NCI-H1436 (cell line): ENCODE measurements at regions not wholly inside any gene's neighbourhood (a gene's known extent, or its start where the extent isn't known, plus 50 kb on each side); places are given as distances from the start of the nearest gene placed in this dataset.

Experiments used
- DNase-seq: peaks from one replicate; lab custom pipeline; 2025; lab: John Stamatoyannopoulos, UW

DNA sequence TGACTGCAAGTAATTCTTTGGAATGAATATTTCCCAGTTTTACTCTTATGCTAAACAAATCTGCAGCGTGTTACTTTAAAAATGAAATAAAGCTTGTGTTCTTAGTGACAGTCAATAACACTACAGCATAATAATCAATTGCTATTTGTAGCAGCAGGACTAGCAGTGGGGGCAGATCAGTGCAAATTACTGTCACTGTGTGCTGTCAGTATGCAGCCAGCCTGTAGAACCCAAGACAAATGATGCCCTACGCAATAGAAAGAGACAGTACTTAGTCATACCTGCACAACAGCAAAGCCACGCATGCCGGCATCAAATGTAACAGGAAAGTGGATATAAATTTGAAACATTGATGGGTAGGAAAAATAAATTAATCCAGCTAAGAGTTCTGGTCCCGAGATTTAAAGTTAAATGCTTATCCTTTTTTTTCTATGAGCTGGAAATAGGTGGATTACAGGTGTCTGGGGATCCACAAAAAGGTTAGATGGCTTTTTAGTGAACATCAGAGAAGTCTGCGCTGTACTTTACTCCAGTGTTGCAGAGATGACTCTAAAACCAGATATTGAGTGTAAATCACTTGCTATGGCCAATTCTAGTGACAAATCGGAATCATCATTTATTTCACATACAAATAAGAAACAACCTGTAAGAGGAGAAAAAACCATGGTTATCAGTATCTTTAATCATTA is 812.4 kb upstream of the ZEB2 start:
- no peak for DNase-seq

DNA sequence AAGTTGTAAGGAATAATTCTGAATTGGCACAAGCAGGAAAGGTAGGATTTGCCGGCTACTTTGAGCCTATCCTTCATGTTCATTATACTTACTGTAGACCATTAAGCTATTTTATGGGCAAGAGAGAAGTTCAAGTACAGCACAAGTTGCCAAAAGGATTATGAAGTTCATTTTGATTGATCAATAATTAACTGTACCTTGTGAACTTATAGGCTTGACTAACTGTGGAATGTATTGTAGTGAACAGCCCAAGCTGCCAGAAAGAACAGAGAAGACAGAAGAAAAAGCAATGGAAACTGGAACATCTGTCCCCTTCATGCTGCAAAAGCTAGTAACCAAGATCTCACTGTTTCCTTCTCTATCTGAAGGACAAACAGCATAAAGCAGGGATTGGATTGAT is 810.1 kb upstream of the ZEB2 start:
- no peak for DNase-seq

DNA sequence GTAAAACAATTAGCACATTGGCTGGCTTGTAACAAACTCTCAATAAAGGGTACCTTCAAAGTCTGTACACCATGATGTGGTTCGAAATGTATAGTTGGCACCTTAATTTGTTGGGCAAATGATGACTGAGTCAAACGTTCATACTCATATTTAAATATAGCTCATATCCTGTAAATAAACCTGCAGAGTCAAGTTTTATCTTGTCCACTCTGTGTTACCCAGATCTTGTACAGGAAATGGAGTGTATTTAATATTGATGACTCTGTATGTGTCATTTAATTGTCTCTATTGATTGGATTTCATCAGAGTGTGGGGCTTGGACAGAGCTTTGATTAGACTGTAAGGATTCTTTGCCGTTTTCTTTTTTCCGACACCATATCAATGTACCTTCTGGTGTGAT is 805.6 kb upstream of the ZEB2 start:
- DNase-seq, result no peak

DNA sequence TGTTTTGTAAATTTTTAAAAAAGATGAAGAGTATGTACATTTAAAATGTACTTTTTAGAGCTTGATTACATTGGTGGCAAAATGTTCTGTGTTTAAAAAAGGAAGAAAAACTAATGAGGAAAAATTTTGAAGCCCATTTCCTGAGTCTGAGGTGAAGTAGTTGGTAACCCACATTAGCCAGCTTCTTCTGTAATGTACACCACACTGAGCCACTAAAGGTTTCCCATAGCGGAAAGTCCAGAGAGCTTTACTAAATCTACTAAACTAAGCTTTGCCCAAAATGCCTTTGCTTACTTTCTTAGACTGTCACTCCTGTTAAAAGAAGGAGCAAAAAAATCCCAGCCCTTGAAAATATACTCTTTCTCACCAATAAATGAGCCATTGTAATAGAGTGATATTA is 804.8 kb upstream of the ZEB2 start:
- no peak for DNase-seq

DNA sequence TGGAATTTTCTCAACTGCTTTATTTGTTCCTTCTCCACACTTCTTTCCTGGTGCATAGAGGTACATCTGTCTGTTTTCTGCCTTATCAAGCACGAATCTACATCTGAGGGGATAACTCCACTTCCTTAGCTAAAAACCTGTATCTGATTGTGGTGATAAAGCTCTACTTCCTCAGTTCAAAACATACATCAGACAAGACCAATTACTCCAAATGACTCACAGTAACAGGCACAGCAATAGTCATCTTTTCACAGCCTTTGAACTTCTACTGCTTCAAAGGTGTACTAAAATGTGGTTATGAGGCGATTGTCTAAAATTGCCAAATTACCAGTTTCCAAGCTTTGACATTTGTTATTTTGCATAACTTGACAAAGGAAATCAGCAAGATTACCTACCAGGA is 803.6 kb upstream of the ZEB2 start:
- no peak for DNase-seq

DNA sequence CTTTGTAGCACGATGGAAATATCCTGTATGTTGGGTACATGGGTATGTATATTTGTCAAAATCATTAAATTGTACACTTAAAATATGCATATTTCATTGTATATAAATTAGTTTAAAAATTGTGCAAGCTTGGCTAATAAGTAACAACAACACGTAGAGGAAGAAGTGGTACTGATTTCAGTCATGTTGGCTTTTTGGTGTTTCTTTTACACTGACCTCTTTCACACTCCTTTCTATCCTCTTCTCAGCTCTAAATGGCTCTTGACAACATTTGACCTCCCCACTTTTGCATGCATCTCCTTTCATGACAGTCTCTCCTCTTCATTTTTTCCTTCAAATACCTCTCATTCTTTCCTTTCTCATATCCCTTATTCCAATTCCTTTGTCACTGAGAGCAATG is 801.4 kb upstream of the ZEB2 start:
- DNase-seq, result no peak

DNA sequence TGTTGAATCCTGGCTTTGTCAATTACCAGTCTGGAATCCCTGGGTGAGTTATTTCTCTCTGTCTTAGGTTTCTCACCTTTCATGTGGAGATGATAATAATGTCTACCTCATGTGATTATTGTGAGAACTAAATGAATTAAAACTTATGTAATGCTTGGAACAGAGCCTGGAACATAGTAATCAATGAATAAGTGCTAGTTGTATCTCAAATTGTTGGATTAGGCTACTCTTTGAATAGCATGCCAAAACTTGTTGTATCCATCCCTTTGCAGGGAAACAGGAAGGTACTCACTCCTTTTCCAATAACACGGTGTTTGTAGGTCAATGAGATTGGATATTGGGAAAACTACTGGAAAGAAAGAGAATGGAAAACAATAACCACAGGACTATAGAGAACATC is 796.6 kb upstream of the ZEB2 start:
- no peak for DNase-seq

DNA sequence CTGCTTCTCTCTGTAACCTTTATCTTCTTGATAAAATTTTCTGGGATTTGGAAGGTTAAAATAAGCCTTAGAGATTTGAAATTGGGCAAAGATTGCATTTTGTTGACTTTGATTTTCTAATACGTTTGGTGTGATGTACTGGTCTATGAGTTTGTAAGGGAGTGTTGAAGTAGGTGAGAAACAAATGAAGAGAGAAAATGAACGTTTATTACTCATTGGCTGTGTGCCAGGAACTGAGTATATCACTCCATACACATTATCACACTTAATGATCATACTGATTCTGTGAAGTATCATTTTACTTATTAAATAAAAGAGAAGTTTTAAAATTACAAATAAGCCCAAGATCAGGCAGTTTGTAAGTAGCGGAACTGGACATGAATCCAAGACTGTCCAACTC is 795.1 kb upstream of the ZEB2 start:
- no peak for DNase-seq

DNA sequence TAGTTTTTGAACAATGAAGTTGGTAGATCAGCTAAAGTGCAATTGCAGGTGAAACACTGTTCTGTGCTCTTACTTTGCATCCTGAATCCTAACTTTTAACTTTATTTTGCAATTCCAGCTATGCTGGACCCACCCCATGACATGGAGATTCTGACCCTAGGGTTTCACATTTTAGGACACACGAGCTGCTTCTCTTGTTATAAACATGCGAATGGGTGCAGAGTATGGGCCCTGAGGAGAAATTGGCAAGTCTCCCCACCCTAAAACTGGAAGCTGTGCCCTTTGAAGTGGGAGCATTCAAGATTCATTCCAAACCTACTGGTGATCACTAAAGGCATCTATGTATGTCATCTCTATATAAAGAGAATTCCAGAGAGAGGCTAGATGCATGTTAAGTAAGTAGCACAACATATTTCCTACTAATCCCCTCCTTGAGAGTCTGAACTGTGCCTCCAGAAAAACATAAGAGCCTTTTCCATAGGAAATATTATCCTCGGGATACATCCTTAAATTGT is 794.3 kb upstream of the ZEB2 start:
- no peak for DNase-seq

DNA sequence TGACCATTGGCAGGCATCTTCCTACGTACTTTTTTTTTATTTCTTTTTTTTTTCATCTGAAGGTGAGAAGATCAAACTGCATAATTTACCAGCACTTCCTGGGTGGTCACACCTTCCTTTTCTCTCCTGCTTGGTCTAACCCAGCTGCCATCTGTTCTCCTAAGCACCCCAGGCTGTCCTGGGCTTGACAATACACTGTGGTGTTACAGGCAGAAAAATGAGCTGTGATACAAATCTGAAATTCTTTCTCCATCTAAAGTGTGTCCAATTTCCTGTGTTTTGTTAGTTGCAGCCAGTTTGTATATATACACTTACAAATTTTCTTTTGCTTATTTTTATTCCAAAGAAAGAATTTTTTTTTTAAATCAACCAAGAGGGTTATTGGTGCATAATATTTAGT is 786.0 kb upstream of the ZEB2 start:
- no peak for DNase-seq

DNA sequence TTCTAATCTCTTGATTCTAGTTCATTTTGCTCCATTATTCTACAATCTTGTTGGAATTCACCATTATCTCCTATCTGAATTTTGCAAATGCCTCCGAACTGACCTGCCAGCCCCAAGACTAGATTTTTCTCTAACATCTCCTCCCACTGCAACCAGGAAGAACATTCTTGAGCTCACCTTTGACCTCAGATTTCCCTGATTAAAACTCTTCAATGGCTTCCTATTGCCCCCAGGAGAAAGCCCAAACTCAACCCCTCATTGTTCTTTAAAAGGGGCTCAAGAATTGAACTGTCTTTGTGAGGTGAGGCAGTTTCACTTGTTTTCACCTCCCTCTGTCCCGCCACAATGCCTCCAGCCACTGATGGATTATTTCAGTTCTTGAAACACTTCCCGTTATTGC is 784.6 kb upstream of the ZEB2 start:
- DNase-seq, result no peak

DNA sequence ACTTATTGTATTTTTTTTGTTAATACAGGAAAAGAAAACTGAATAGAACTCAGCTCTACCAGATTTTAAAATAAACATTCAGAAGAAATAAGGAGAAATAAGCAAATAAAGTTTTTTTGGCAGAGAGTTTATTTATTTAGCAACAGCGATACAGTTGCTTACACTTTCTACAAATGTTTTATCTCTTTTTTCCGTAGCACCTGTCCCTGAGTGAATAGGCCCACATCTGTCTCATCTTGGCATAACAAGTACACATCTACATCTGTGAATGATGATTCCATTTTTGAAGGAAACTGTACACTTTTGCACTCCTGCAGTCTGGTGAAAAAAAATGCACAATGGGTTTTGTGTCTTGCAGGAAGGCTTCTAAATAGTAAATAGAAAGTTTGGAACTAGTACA is 783.6 kb upstream of the ZEB2 start:
- DNase-seq, result no peak

DNA sequence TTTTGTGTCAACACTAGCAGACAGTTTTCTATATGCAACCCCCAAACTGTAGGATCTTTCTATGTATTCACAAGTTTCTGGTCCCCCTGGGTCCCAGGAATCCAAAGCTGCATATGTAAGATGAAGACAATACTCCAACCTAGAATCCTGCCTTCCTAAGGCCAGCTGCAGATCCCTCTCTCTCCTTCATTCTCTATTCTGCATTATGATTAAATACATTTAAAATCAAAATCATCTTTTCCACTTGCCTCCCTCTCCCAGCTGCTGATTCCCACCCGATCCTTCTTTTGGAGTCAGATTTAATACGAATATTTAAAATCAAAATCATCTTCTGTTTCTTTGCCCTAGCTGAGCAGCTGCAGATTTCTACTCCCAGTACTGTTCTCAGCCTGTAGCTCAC is 783.0 kb upstream of the ZEB2 start:
- no peak for DNase-seq

DNA sequence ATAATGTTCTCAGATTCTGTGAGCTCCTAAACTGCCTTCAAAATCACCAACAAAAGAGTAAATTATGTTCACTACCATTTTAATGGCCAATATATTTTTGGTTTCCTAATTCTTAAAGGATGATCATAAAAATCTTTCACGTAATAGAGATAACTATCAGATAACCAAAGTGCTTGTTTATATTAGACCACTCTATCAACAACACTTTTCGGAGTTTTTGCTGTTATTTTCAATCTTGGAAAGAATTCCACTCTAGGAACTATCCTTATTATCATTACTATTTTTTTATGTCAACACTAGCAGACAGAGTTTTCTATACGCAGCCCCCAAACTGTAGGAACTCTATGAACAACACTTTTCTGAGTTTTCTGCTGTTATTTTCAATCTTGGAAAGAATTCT is 782.5 kb upstream of the ZEB2 start:
- no peak for DNase-seq

DNA sequence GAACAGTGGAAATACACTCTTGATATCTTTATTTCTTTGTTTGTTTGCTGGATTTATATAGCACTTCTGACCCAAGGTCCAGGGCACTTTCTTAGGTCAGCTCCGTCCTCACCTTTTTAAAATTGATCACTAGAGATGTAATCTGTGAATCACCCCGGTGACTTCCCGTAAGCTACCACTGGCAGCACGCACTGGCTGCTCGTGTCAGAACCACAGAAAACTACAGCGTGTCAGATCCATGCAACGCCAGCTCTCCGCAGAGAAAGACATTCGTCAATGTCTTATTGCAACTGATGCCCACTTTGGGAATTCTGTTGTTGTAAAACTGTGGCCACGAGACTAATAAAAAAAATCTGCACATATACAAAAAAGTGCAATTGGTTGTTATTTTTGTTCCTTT is 779.4 kb upstream of the ZEB2 start:
- no peak for DNase-seq

DNA sequence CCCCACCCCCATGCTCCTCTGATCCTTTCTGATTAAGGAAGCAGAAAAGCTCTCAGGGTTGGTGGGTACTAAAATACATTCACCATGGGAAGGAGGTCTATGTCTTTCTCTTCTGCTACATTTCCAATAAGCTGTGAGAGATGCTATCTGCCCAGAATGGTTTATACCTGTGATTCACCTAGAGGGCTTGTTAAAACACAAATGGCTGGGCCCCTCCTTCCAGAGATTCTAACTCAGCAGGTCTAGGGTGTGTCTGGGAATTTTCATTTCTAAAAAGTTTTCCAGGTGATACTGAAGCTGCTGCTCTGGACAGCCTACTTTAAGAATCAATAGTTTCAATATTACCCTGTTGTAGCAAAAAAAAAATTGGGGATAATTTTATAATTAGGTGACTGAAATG is 772.2 kb upstream of the ZEB2 start:
- DNase-seq, result no peak

DNA sequence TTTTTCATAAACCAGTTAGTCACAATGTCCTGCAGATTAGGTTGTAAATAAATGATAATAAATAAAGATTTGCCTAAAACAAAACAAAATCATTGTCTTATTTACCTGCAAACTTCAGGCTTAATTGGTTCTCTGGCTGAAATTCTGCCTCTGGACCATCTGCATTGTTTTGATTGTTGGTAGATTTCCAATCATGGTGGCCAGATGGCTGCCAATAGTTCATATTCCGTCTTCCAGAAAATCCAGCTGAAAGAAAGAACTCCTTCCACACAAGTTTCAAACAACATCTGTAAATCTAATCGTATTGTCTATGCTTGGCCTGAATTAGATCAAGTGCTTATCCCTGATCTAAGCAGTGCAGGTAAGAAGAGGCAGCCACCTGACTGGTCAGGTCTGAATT is 771.1 kb upstream of the ZEB2 start:
- no peak for DNase-seq

DNA sequence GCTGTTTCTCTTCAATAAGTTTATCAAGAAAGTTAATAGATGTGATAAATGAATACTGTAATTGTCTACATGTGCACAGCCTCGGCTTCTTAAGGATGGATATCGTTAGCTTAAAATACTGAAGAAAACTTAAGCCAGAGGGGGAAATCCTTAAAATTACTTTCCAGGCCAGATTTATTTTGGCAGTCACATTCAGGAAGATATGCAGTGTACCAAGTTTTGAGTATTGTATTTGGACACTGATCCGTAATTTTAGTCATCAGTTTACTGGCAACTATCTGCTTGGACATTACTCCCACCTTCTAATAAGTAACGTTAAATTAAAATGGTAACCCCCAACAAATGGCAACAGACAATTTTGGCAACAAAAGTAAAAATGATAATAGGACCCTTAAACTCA is 770.0 kb upstream of the ZEB2 start:
- DNase-seq, result no peak

DNA sequence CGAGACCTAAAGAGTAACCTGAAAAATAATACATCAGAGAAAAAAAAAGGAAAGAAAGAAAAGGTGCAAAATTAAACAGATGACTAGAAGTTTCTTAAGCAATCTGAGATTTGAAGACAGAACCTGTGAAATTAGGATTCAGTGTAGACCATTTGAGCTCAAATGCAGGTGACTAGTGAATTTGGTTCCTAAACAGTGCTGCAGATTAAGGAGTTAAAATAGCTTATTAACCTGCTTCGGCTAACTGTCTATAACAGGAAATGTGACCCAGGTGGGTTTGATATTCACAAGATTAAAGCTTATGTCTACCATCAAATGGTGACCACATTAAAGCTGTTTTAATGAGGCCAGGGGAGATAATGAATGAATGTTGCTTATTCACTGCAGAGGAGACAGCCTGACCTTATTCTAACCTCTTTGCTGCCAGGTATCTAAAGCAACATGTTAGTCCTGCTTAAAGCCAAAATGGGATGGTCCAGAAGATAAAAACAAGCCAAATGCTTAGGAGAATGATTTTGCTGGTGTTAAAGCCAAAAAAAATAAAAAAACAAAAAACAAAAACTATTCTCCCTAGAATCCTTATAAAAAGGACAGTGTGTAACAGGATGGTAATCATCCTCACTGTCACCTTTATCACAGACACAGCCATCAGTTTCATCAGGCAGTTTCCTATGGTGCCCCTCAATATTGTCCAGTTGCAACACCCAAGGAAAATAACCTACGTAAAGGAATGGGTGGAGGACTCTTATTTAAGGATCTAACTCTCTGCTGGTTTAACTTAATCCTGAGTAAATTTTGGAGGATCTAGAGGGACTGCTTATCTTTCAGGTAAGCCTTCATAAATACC is 769.0 kb upstream of the ZEB2 start:
- no peak for DNase-seq

DNA sequence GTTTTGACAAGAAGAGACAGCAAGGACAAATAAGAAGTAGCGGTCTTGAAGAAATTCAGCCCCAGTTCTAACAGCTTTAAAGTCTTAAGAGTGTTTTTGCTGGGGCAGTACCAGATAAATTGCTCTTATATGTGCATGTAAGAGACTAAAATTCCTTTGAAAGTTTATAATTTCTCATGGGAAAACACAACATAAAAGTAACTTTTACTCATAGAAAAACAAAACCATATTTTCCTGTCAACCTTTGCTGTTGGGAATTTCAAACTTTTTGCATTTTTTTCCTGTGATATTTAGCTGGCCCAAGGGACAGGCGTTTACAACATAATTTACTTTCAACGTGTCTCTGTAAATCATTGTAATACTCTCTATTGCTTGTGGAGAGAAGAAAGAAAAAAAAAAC is 767.8 kb upstream of the ZEB2 start:
- DNase-seq, result no peak

DNA sequence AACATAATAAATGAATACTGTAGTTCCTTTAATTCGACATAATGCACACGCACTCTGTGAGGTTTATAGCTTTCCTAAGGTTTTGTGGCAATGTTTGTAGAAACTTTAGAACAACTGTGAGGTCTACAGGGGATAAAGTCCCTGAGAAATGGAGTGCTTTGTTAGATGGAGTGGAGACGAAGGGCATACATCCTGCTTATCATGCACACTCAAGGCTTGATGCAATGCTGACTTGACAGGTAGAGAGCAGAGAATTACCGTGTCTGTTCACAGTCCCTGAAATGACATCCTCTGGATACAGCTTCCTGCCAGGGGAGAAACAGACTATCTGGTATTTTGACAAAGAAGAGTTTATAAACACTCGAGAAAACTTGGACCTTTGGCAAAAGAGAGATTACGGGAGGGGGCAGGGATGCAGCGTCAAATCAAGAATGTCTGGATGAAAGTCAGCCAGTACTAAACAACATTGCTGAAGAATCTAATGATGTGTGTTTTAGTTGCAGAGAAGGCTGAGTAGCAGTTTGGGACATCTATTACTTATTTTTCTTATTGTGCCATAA is 766.9 kb upstream of the ZEB2 start:
- no peak for DNase-seq

DNA sequence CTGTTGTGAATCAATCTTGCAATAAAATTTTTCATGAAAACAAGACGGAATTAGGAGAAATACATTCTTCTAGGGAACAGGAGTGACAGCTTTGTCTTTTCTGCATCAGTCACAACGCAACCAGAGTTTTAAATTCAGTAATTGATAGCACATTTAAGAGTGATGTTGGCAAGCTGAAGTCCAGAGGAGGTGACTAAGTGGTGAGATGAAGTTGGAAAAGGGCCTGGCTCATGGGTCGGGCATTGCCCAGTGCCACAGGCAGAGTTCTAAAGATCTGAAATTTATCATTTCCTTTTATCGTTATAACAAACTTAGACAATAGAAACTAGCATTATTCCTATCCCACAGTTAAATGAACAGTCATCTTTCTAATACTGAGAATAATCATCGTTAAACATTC is 764.6 kb upstream of the ZEB2 start:
- no peak for DNase-seq

DNA sequence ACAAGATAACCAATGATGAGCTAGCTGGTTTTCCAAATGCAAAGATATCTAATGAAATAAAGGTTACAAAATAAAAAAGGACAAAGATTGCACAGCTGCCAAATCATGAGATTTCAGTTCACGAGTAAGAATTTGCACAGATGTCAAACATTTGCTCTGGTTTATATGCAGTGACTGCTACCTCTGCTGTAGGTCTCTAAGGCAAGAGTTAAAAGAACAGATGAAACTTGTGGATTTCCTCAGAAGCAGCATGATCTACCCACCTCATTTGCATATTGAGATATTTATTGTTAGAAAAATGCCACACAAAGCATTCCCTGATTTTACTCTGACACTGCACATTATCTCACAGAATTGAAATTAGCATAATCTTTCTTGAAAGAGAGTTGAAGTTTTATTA is 763.2 kb upstream of the ZEB2 start:
- DNase-seq, result no peak
